ENCODE measurements at regions not wholly inside any gene's neighbourhood (a gene's known extent, or its start where the extent isn't known, plus 50 kb on each side); places are given as distances from the start of the nearest gene placed in this dataset.

- Histone ChIP-seq H3K4me1 (ENCODE audit: control insufficient read depth in 2 of 2, insufficient read depth in 2 of 2, low read length in 1 of 2) (peaks cover 0 to 8% of the 10 kb centered on the region in 2 donors), H3K4me3 (ENCODE audit: low read depth in 1 of 2, low read length in 2 of 2) (no peak overlapping the region), H3K36me3 (ENCODE audit: control insufficient read depth in 2 of 2, insufficient read depth in 2 of 2, low read length in 1 of 2) (no peaks in the 10 kb centered on the region), H3K27me3 (ENCODE audit: control insufficient read depth in 1 of 2, insufficient read depth in 2 of 2, low read length in 2 of 2) (no peaks in the 10 kb centered on the region), H3K27ac (ENCODE audit: low read depth in 2 of 2, low read length in 1 of 2) (no peak overlapping the region), H3K9me3 (ENCODE audit: control insufficient read depth in 2 of 2, insufficient read depth in 1 of 2, low read depth in 1 of 2, low read length in 1 of 2) (no peaks in the 10 kb centered on the region)
- 90 to 94% methylated on average over 5 of the region's 5 CpGs for WGBS, 2 donors
Measured at GRCh38 chr2:129176375-129176774, 803.1 kb upstream of the RAB6C start.

- no peaks in the 10 kb centered on the region for H3K27me3 ChIP-seq (ENCODE audit: control insufficient read depth in 1 of 2, insufficient read depth in 2 of 2, low read length in 2 of 2)
- no peaks in the 10 kb centered on the region for H3K36me3 ChIP-seq (ENCODE audit: control insufficient read depth in 2 of 2, insufficient read depth in 2 of 2, low read length in 1 of 2)
- no peaks in the 10 kb centered on the region for H3K9me3 ChIP-seq (ENCODE audit: control insufficient read depth in 2 of 2, insufficient read depth in 1 of 2, low read depth in 1 of 2, low read length in 1 of 2)
- peaks cover 0 to 8% of the 10 kb centered on the region in 2 donors for H3K4me1 ChIP-seq (ENCODE audit: control insufficient read depth in 2 of 2, insufficient read depth in 2 of 2, low read length in 1 of 2)
- WGBS, 2 donors: 36 to 52% methylated on average over 7 of the region's 7 CpGs
- no peak overlapping the region for H3K4me3 ChIP-seq (ENCODE audit: low read depth in 1 of 2, low read length in 2 of 2)
- H3K27ac ChIP-seq (ENCODE audit: low read depth in 2 of 2, low read length in 1 of 2): no peak overlapping the region
Measured at GRCh38 chr2:129178356-129178755, 801.1 kb upstream of the RAB6C start.

GRCh38 chr2:129179199-129179598, 800.3 kb upstream of the RAB6C start:
- H3K4me3 ChIP-seq (ENCODE audit: low read depth in 1 of 2, low read length in 2 of 2): no peak overlapping the region
- H3K36me3 ChIP-seq (ENCODE audit: control insufficient read depth in 2 of 2, insufficient read depth in 2 of 2, low read length in 1 of 2): no peaks in the 10 kb centered on the region
- no peaks in the 10 kb centered on the region for H3K9me3 ChIP-seq (ENCODE audit: control insufficient read depth in 2 of 2, insufficient read depth in 1 of 2, low read depth in 1 of 2, low read length in 1 of 2)
- no peak overlapping the region for H3K27ac ChIP-seq (ENCODE audit: low read depth in 2 of 2, low read length in 1 of 2)
- H3K27me3 ChIP-seq (ENCODE audit: control insufficient read depth in 1 of 2, insufficient read depth in 2 of 2, low read length in 2 of 2): no peaks in the 10 kb centered on the region
- 84 to 91% methylated on average over 3 of the region's 3 CpGs for WGBS, 2 donors
- H3K4me1 ChIP-seq (ENCODE audit: control insufficient read depth in 2 of 2, insufficient read depth in 2 of 2, low read length in 1 of 2): peaks cover 0 to 8% of the 10 kb centered on the region in 2 donors

- H3K36me3 ChIP-seq (ENCODE audit: control insufficient read depth in 2 of 2, insufficient read depth in 2 of 2, low read length in 1 of 2): no peaks in the 10 kb centered on the region
- WGBS, 2 donors: 70 to 74% methylated on average over 5 of the region's 5 CpGs
Measured at GRCh38 chr2:129180124-129180716, 799.2 kb upstream of the RAB6C start.

GRCh38 chr2:129181433-129181832, 798.0 kb upstream of the RAB6C start:
- Histone ChIP-seq H3K9me3 (ENCODE audit: control insufficient read depth in 2 of 2, insufficient read depth in 1 of 2, low read depth in 1 of 2, low read length in 1 of 2) (no peaks in the 10 kb centered on the region), H3K4me3 (ENCODE audit: low read depth in 1 of 2, low read length in 2 of 2) (no peak overlapping the region), H3K36me3 (ENCODE audit: control insufficient read depth in 2 of 2, insufficient read depth in 2 of 2, low read length in 1 of 2) (no peaks in the 10 kb centered on the region), H3K27ac (ENCODE audit: low read depth in 2 of 2, low read length in 1 of 2) (no peak overlapping the region), H3K27me3 (ENCODE audit: control insufficient read depth in 1 of 2, insufficient read depth in 2 of 2, low read length in 2 of 2) (no peaks in the 10 kb centered on the region), H3K4me1 (ENCODE audit: control insufficient read depth in 2 of 2, insufficient read depth in 2 of 2, low read length in 1 of 2) (peaks cover 0 to 8% of the 10 kb centered on the region in 2 donors)
- WGBS, 2 donors: 56 to 73% methylated on average over 1 of the region's 1 CpG

More at GRCh38 chr2:129180124-129180716, 799.2 kb upstream of the RAB6C start:
- Histone ChIP-seq H3K4me1 (ENCODE audit: control insufficient read depth in 2 of 2, insufficient read depth in 2 of 2, low read length in 1 of 2) (peaks cover 0 to 8% of the 10 kb centered on the region in 2 donors), H3K9me3 (ENCODE audit: control insufficient read depth in 2 of 2, insufficient read depth in 1 of 2, low read depth in 1 of 2, low read length in 1 of 2) (no peaks in the 10 kb centered on the region), H3K27ac (ENCODE audit: low read depth in 2 of 2, low read length in 1 of 2) (no peak overlapping the region), H3K27me3 (ENCODE audit: control insufficient read depth in 1 of 2, insufficient read depth in 2 of 2, low read length in 2 of 2) (no peaks in the 10 kb centered on the region), H3K4me3 (ENCODE audit: low read depth in 1 of 2, low read length in 2 of 2) (no peak overlapping the region)

- no peaks in the 10 kb centered on the region for H3K9me3 ChIP-seq (ENCODE audit: control insufficient read depth in 2 of 2, insufficient read depth in 1 of 2, low read depth in 1 of 2, low read length in 1 of 2)
- no peak overlapping the region for H3K4me3 ChIP-seq (ENCODE audit: low read depth in 1 of 2, low read length in 2 of 2)
- no peak overlapping the region for H3K27ac ChIP-seq (ENCODE audit: low read depth in 2 of 2, low read length in 1 of 2)
- peaks cover 0 to 8% of the 10 kb centered on the region in 2 donors for H3K4me1 ChIP-seq (ENCODE audit: control insufficient read depth in 2 of 2, insufficient read depth in 2 of 2, low read length in 1 of 2)
- no peaks in the 10 kb centered on the region for H3K36me3 ChIP-seq (ENCODE audit: control insufficient read depth in 2 of 2, insufficient read depth in 2 of 2, low read length in 1 of 2)
- H3K27me3 ChIP-seq (ENCODE audit: control insufficient read depth in 1 of 2, insufficient read depth in 2 of 2, low read length in 2 of 2): no peaks in the 10 kb centered on the region
- WGBS, 2 donors: 82 to 85% methylated on average over 4 of the region's 4 CpGs
Measured at GRCh38 chr2:129181963-129182362, 797.5 kb upstream of the RAB6C start.

- 84 to 92% methylated on average over 3 of the region's 3 CpGs for WGBS, 2 donors
- no peak overlapping the region for H3K4me3 ChIP-seq (ENCODE audit: low read depth in 1 of 2, low read length in 2 of 2)
- H3K36me3 ChIP-seq (ENCODE audit: control insufficient read depth in 2 of 2, insufficient read depth in 2 of 2, low read length in 1 of 2): no peaks in the 10 kb centered on the region
- H3K27ac ChIP-seq (ENCODE audit: low read depth in 2 of 2, low read length in 1 of 2): no peak overlapping the region
- no peaks in the 10 kb centered on the region for H3K27me3 ChIP-seq (ENCODE audit: control insufficient read depth in 1 of 2, insufficient read depth in 2 of 2, low read length in 2 of 2)
- peaks cover 3 to 7% of the 10 kb centered on the region in 2 donors for H3K4me1 ChIP-seq (ENCODE audit: control insufficient read depth in 2 of 2, insufficient read depth in 2 of 2, low read length in 1 of 2)
- no peaks in the 10 kb centered on the region for H3K9me3 ChIP-seq (ENCODE audit: control insufficient read depth in 2 of 2, insufficient read depth in 1 of 2, low read depth in 1 of 2, low read length in 1 of 2)
Measured at GRCh38 chr2:129187343-129187742, 792.1 kb upstream of the RAB6C start.

- Histone ChIP-seq H3K9me3 (ENCODE audit: control insufficient read depth in 2 of 2, insufficient read depth in 1 of 2, low read depth in 1 of 2, low read length in 1 of 2) (no peaks in the 10 kb centered on the region), H3K4me3 (ENCODE audit: low read depth in 1 of 2, low read length in 2 of 2) (no peak overlapping the region), H3K27me3 (ENCODE audit: control insufficient read depth in 1 of 2, insufficient read depth in 2 of 2, low read length in 2 of 2) (no peaks in the 10 kb centered on the region), H3K36me3 (ENCODE audit: control insufficient read depth in 2 of 2, insufficient read depth in 2 of 2, low read length in 1 of 2) (no peaks in the 10 kb centered on the region), H3K27ac (ENCODE audit: low read depth in 2 of 2, low read length in 1 of 2) (no peak overlapping the region), H3K4me1 (ENCODE audit: control insufficient read depth in 2 of 2, insufficient read depth in 2 of 2, low read length in 1 of 2) (peaks cover 3 to 9% of the 10 kb centered on the region in 2 donors)
- 91 to 95% methylated on average over 9 of the region's 9 CpGs for whole genome bisulfite sequencing, 2 donors
Measured at GRCh38 chr2:129188451-129188850, 791.0 kb upstream of the RAB6C start.

GRCh38 chr2:129189617-129190319, 789.7 kb upstream of the RAB6C start:
- Histone ChIP-seq H3K36me3 (ENCODE audit: control insufficient read depth in 2 of 2, insufficient read depth in 2 of 2, low read length in 1 of 2) (no peaks in the 10 kb centered on the region), H3K9me3 (ENCODE audit: control insufficient read depth in 2 of 2, insufficient read depth in 1 of 2, low read depth in 1 of 2, low read length in 1 of 2) (no peaks in the 10 kb centered on the region), H3K27me3 (ENCODE audit: control insufficient read depth in 1 of 2, insufficient read depth in 2 of 2, low read length in 2 of 2) (no peaks in the 10 kb centered on the region), H3K4me3 (ENCODE audit: low read depth in 1 of 2, low read length in 2 of 2) (no peak overlapping the region), H3K27ac (ENCODE audit: low read depth in 2 of 2, low read length in 1 of 2) (no peak overlapping the region), H3K4me1 (ENCODE audit: control insufficient read depth in 2 of 2, insufficient read depth in 2 of 2, low read length in 1 of 2) (peaks cover 3 to 9% of the 10 kb centered on the region in 2 donors)
- WGBS, 2 donors: 88 to 89% methylated on average over 10 of the region's 10 CpGs

- H3K4me1 ChIP-seq (ENCODE audit: control insufficient read depth in 2 of 2, insufficient read depth in 2 of 2, low read length in 1 of 2): peaks cover 3 to 9% of the 10 kb centered on the region in 2 donors
- no peaks in the 10 kb centered on the region for H3K27me3 ChIP-seq (ENCODE audit: control insufficient read depth in 1 of 2, insufficient read depth in 2 of 2, low read length in 2 of 2)
- WGBS, 2 donors: 93 to 94% methylated on average over 6 of the region's 6 CpGs
- H3K36me3 ChIP-seq (ENCODE audit: control insufficient read depth in 2 of 2, insufficient read depth in 2 of 2, low read length in 1 of 2): no peaks in the 10 kb centered on the region
- no peaks in the 10 kb centered on the region for H3K9me3 ChIP-seq (ENCODE audit: control insufficient read depth in 2 of 2, insufficient read depth in 1 of 2, low read depth in 1 of 2, low read length in 1 of 2)
- H3K4me3 ChIP-seq (ENCODE audit: low read depth in 1 of 2, low read length in 2 of 2): no peak overlapping the region
- no peak overlapping the region for H3K27ac ChIP-seq (ENCODE audit: low read depth in 2 of 2, low read length in 1 of 2)
Measured at GRCh38 chr2:129190494-129190893, 789.0 kb upstream of the RAB6C start.
